ENCODE measurements at regions not wholly inside any gene's neighbourhood (a gene's known extent, or its start where the extent isn't known, plus 50 kb on each side); places are given as distances from the start of the nearest gene placed in this dataset.

DNA sequence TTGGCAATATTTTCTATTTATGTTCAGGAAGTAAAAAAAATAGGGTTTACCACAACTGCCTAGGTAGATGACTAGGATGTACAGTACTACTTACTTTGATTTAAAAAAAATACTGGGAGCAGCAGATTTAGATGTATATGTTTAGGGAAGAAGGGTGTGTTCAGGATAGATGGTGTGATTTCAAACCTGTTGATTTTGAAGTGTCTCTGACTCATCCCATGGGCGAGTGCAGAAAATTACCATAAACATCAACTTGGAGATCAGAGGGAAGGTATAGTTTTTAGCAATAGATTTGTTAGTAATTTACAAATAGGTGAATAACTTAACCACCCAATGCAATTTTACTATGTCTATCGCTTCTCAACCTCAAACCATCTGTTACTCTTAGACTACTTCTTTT, 214.8 kb downstream of the NDFIP2 start:
- Histone ChIP-seq H3K27me3 (ENCODE audit: insufficient read depth, low read length) (no peaks in the 10 kb centered on the region), H3K9ac (ENCODE audit: low read length) (no peak overlapping the region), H3K79me2 (ENCODE audit: insufficient read depth, low read length) (no peaks in the 10 kb centered on the region), H3K36me3 (ENCODE audit: control insufficient read depth in 1 of 2, insufficient read depth in 2 of 2, low read length in 2 of 2) (no peaks in the 10 kb centered on the region), H3K27ac (ENCODE audit: low read depth, low read length) (no peak overlapping the region), H3K9me3 (ENCODE audit: control insufficient read depth in 1 of 2, insufficient read depth in 1 of 2, low read depth in 1 of 2, low read length in 2 of 2) (no peaks in the 10 kb centered on the region), H3K4me3 (replicated peaks in 1 of 2; ENCODE audit: low read depth in 1 of 2, low read length in 2 of 2) (no peak overlapping the region), H3K9me2 (ENCODE audit: insufficient read depth) (no peaks in the 10 kb centered on the region), H4K20me1 (ENCODE audit: insufficient read depth) (no peaks in the 10 kb centered on the region), H3K4me2 (ENCODE audit: low read length) (no peak overlapping the region), H2AFZ (ENCODE audit: low read depth, low read length, poor library complexity, severe bottlenecking) (no peak overlapping the region), H3K4me1 (ENCODE audit: control insufficient read depth in 1 of 2, insufficient read depth in 2 of 2, low read length in 2 of 2) (no peaks in the 10 kb centered on the region)
- DNase-seq (ENCODE audit: low read depth, low spot score) (no peak), ATAC-seq (no peak)
- TF ChIP-seq SRF (IDR thresholded peaks at IDR 0.05; ENCODE audit: low read depth) (no peak), ZFX (IDR thresholded peaks at IDR 0.05) (no peak), POLR2A (IDR thresholded peaks at IDR 0.05; ENCODE audit: borderline replicate concordance, extremely low read depth, insufficient read depth, insufficient read length) (no peak), JUND (IDR thresholded peaks at IDR 0.05) (no peak), EZH2phosphoT487 (IDR thresholded peaks at IDR 0.05; ENCODE audit: borderline replicate concordance) (no peak), TCF7L2 (IDR thresholded peaks at IDR 0.05; ENCODE audit: borderline replicate concordance, extremely low read depth, insufficient read depth, insufficient read length) (no peak), SP1 (IDR thresholded peaks at IDR 0.05; ENCODE audit: low read depth) (no peak), ZNF274 (IDR thresholded peaks at IDR 0.05; ENCODE audit: low read depth, low read length) (no peak), CBX3 (IDR thresholded peaks at IDR 0.05; ENCODE audit: low read depth) (no peak), CEBPB (IDR thresholded peaks at IDR 0.05; ENCODE audit: low read depth) (no peak), SIN3A (IDR thresholded peaks at IDR 0.05; ENCODE audit: low read depth) (no peak), RAD21 (IDR thresholded peaks at IDR 0.05; ENCODE audit: low read depth) (no peak), EZH2 (IDR thresholded peaks at IDR 0.05) (no peak)
- TF ChIP-seq, protein P1, sequence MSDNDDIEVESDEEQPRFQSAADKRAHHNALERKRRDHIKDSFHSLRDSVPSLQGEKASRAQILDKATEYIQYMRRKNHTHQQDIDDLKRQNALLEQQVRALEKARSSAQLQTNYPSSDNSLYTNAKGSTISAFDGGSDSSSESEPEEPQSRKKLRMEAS (IDR thresholded peaks at IDR 0.05): no peak
- TF ChIP-seq, protein P2, sequence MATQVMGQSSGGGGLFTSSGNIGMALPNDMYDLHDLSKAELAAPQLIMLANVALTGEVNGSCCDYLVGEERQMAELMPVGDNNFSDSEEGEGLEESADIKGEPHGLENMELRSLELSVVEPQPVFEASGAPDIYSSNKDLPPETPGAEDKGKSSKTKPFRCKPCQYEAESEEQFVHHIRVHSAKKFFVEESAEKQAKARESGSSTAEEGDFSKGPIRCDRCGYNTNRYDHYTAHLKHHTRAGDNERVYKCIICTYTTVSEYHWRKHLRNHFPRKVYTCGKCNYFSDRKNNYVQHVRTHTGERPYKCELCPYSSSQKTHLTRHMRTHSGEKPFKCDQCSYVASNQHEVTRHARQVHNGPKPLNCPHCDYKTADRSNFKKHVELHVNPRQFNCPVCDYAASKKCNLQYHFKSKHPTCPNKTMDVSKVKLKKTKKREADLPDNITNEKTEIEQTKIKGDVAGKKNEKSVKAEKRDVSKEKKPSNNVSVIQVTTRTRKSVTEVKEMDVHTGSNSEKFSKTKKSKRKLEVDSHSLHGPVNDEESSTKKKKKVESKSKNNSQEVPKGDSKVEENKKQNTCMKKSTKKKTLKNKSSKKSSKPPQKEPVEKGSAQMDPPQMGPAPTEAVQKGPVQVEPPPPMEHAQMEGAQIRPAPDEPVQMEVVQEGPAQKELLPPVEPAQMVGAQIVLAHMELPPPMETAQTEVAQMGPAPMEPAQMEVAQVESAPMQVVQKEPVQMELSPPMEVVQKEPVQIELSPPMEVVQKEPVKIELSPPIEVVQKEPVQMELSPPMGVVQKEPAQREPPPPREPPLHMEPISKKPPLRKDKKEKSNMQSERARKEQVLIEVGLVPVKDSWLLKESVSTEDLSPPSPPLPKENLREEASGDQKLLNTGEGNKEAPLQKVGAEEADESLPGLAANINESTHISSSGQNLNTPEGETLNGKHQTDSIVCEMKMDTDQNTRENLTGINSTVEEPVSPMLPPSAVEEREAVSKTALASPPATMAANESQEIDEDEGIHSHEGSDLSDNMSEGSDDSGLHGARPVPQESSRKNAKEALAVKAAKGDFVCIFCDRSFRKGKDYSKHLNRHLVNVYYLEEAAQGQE (IDR thresholded peaks at IDR 0.05; ENCODE audit: low read depth): no peak
- TF ChIP-seq, protein P3, sequence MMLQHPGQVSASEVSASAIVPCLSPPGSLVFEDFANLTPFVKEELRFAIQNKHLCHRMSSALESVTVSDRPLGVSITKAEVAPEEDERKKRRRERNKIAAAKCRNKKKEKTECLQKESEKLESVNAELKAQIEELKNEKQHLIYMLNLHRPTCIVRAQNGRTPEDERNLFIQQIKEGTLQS (IDR thresholded peaks at IDR 0.05): no peak
- TF ChIP-seq, protein P4, sequence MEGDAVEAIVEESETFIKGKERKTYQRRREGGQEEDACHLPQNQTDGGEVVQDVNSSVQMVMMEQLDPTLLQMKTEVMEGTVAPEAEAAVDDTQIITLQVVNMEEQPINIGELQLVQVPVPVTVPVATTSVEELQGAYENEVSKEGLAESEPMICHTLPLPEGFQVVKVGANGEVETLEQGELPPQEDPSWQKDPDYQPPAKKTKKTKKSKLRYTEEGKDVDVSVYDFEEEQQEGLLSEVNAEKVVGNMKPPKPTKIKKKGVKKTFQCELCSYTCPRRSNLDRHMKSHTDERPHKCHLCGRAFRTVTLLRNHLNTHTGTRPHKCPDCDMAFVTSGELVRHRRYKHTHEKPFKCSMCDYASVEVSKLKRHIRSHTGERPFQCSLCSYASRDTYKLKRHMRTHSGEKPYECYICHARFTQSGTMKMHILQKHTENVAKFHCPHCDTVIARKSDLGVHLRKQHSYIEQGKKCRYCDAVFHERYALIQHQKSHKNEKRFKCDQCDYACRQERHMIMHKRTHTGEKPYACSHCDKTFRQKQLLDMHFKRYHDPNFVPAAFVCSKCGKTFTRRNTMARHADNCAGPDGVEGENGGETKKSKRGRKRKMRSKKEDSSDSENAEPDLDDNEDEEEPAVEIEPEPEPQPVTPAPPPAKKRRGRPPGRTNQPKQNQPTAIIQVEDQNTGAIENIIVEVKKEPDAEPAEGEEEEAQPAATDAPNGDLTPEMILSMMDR (IDR thresholded peaks at IDR 0.05 in 2 of 3, conservative IDR thresholded peaks at IDR 0.05 in 1 of 3; ENCODE audit: borderline replicate concordance in 1 of 3, insufficient read depth in 1 of 3, low read depth in 2 of 3, low read length in 2 of 3): no peak
- TF ChIP-seq, protein P5, sequence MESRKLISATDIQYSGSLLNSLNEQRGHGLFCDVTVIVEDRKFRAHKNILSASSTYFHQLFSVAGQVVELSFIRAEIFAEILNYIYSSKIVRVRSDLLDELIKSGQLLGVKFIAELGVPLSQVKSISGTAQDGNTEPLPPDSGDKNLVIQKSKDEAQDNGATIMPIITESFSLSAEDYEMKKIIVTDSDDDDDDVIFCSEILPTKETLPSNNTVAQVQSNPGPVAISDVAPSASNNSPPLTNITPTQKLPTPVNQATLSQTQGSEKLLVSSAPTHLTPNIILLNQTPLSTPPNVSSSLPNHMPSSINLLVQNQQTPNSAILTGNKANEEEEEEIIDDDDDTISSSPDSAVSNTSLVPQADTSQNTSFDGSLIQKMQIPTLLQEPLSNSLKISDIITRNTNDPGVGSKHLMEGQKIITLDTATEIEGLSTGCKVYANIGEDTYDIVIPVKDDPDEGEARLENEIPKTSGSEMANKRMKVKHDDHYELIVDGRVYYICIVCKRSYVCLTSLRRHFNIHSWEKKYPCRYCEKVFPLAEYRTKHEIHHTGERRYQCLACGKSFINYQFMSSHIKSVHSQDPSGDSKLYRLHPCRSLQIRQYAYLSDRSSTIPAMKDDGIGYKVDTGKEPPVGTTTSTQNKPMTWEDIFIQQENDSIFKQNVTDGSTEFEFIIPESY (IDR thresholded peaks at IDR 0.05; ENCODE audit: extremely low read depth, insufficient replicate concordance, low read length): no peak
- intact Hi-C loops (cut with micrococcal nuclease): no loop called here
- CTCF ChIA-PET: no interaction called here
- POLR2A ChIA-PET: no interaction called here
- no TSS peak for BruUV-seq (replicated peaks)
- RAD21 ChIA-PET (ENCODE audit: low non-redundant PET in 1 of 2, low total read pairs in 2 of 2, uncharacterized antibody in 2 of 2, unreplicated experiment in 2 of 2): no interaction called here
